ENCODE measurements at regions not wholly inside any gene's neighbourhood (a gene's known extent, or its start where the extent isn't known, plus 50 kb on each side); places are given as distances from the start of the nearest gene placed in this dataset.

- POLR2A ChIA-PET, result no interaction called here
These were observed 210.2 kb upstream of the PUM3 start for GRCh38 chr9:3054017-3054586.

GRCh38 chr9:3049636-3050035, 205.7 kb upstream of the PUM3 start:
- CTCF ChIA-PET, result no interaction called here
- POLR2A ChIA-PET, result no interaction called here

More at GRCh38 chr9:3054017-3054586, 210.2 kb upstream of the PUM3 start:
- CTCF ChIA-PET, result no interaction called here

- ChIA-PET POLR2A (no interaction called here), CTCF (no interaction called here)
These were observed 204.0 kb upstream of the PUM3 start for GRCh38 chr9:3047912-3048311.

GRCh38 chr9:3045153-3045552, 201.3 kb upstream of the PUM3 start:
- ChIA-PET CTCF (no interaction called here), POLR2A (no interaction called here)

- POLR2A ChIA-PET, result no interaction called here
- CTCF ChIA-PET, result no interaction called here
These were observed 199.5 kb upstream of the PUM3 start for GRCh38 chr9:3043369-3043768.

- POLR2A ChIA-PET, result no interaction called here
- CTCF ChIA-PET, result no interaction called here
These were observed 196.9 kb upstream of the PUM3 start for GRCh38 chr9:3040761-3041160.

GRCh38 chr9:3036333-3036700, 192.4 kb upstream of the PUM3 start:
- CTCF ChIA-PET, result no interaction called here
- POLR2A ChIA-PET, result no interaction called here

- ChIA-PET CTCF (no interaction called here), POLR2A (no interaction called here)
These were observed 191.9 kb upstream of the PUM3 start for GRCh38 chr9:3035579-3036332.

- POLR2A ChIA-PET, result no interaction called here
These were observed 189.0 kb upstream of the PUM3 start for GRCh38 chr9:3032898-3033297.

GRCh38 chr9:3028535-3028934, 184.6 kb upstream of the PUM3 start:
- ChIA-PET CTCF (no interaction called here), POLR2A (no interaction called here)

More at GRCh38 chr9:3032898-3033297, 189.0 kb upstream of the PUM3 start:
- CTCF ChIA-PET, result no interaction called here

- ChIA-PET POLR2A (no interaction called here), CTCF (no interaction called here)
These were observed 183.3 kb upstream of the PUM3 start for GRCh38 chr9:3027210-3027609.

GRCh38 chr9:3023449-3023848, 179.6 kb upstream of the PUM3 start:
- CTCF ChIA-PET, result no interaction called here

GRCh38 chr9:3018691-3019230, 174.9 kb upstream of the PUM3 start:
- ChIA-PET POLR2A (no interaction called here), CTCF (no interaction called here)

More at GRCh38 chr9:3023449-3023848, 179.6 kb upstream of the PUM3 start:
- POLR2A ChIA-PET, result no interaction called here

- ChIA-PET POLR2A (no interaction called here), CTCF (no interaction called here)
These were observed 174.2 kb upstream of the PUM3 start for GRCh38 chr9:3018071-3018470.

- ChIA-PET POLR2A (no interaction called here), CTCF (no interaction called here)
These were observed 170.3 kb upstream of the PUM3 start for GRCh38 chr9:3014178-3014577.

GRCh38 chr9:3012842-3013241, 168.9 kb upstream of the PUM3 start:
- ChIA-PET CTCF (no interaction called here), POLR2A (no interaction called here)

GRCh38 chr9:3012245-3012644, 168.3 kb upstream of the PUM3 start:
- POLR2A ChIA-PET, result no interaction called here
- CTCF ChIA-PET, result no interaction called here

GRCh38 chr9:3008091-3008490, 164.2 kb upstream of the PUM3 start:
- POLR2A ChIA-PET, result no interaction called here
- CTCF ChIA-PET, result no interaction called here

- CTCF ChIA-PET, result no interaction called here
- POLR2A ChIA-PET, result no interaction called here
These were observed 163.4 kb upstream of the PUM3 start for GRCh38 chr9:3007326-3007725.

- POLR2A ChIA-PET, result no interaction called here
These were observed 163.0 kb upstream of the PUM3 start for GRCh38 chr9:3006851-3007250.

GRCh38 chr9:3004572-3004971, 160.7 kb upstream of the PUM3 start:
- ChIA-PET POLR2A (no interaction called here), CTCF (no interaction called here)

More at GRCh38 chr9:3006851-3007250, 163.0 kb upstream of the PUM3 start:
- CTCF ChIA-PET, result no interaction called here

- CTCF ChIA-PET, result no interaction called here
These were observed 157.4 kb upstream of the PUM3 start for GRCh38 chr9:3001311-3001710.

More at GRCh38 chr9:3001311-3001710, 157.4 kb upstream of the PUM3 start:
- POLR2A ChIA-PET, result no interaction called here

Measured in activated CD8-positive, alpha-beta memory T cell treated with anti-CD3 and anti-CD28 coated beads for 36 hours (primary cell).